GM12873 (cell line): ENCODE measurements at regions not wholly inside any gene's neighbourhood (a gene's known extent, or its start where the extent isn't known, plus 50 kb on each side); places are given as distances from the start of the nearest gene placed in this dataset.

Source experiments
- TF ChIP-seq, protein P1 (sequence below): IDR thresholded peaks from 2 replicates; pipeline ENCODE4 v1.5.1; 2012; ENCODE audit warnings: low read depth, mild to moderate bottlenecking, moderate library complexity, low read length, control low read depth; ENCODE audit not compliant: insufficient read depth; ENCODE audit errors: missing control alignments

DNA sequence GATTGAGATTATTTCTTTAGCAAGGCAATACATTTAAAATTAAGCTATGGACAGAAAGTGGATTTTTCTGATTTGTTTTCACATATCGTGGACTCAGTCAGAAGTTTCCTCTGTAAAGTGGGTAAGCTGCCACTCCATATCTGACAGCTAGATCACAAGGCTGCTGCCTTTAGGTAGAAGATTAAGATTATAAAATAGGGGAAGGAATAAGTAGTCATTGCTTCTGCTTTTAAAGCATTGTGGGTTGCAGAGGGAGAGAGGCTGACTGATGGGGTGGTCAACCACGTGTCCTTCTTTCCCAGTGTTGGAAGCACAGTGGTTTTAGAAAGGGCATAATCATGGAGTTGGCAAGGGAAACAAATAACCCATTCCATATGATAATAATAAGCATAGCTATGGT is 74.3 kb upstream of the MOCS2 start:
- TF ChIP-seq, protein P1, sequence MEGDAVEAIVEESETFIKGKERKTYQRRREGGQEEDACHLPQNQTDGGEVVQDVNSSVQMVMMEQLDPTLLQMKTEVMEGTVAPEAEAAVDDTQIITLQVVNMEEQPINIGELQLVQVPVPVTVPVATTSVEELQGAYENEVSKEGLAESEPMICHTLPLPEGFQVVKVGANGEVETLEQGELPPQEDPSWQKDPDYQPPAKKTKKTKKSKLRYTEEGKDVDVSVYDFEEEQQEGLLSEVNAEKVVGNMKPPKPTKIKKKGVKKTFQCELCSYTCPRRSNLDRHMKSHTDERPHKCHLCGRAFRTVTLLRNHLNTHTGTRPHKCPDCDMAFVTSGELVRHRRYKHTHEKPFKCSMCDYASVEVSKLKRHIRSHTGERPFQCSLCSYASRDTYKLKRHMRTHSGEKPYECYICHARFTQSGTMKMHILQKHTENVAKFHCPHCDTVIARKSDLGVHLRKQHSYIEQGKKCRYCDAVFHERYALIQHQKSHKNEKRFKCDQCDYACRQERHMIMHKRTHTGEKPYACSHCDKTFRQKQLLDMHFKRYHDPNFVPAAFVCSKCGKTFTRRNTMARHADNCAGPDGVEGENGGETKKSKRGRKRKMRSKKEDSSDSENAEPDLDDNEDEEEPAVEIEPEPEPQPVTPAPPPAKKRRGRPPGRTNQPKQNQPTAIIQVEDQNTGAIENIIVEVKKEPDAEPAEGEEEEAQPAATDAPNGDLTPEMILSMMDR, result no peak

DNA sequence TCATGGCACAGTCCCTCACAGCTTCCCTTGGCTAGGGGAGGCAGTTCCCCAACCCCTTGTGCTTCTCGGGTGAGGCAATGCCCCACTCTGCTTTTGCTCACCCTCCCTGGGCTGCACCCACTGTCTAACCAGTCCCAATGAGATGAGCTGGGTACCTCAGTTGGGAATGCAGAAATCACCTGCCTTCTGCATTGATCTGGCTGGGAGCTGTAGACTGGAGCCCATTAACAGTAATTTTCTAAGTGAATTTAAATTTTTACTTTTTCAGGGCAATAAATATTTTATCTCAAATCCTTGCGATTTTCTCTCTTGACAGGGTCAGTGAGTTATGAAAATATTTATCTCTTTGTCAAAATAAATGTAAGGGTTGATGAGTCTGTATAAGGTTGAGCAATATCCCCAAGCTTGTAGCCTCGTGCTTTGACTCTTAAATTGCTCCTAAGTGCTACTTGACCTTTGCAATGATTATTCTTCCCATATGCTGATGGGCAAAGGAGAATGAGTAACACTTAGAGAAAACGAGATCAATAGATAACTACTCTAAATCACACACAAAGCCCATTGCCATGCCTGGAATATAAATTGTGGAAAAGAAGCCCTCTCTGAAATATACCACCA is 82.1 kb upstream of the MOCS2 start:
- TF ChIP-seq, protein P1, result no peak

DNA sequence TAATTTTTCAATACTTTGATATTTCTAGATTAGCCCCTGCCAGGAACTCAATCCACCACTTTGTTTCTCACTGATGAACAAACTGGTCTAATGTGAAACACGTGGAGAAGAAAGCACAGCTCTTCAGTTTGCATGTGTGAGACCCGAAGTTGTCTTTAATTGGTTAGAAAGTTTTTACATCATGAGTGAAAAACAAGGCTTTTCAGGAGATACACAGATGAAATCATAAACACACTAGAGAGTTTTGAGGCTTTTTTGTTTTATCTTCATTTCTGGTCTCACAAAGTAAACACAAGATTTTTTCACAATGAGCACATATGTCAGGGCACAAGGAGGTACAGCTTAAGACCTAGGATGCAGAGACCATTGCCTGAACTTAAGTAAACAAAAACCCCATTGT is 84.5 kb upstream of the MOCS2 start:
- TF ChIP-seq, protein P1, result no peak

DNA sequence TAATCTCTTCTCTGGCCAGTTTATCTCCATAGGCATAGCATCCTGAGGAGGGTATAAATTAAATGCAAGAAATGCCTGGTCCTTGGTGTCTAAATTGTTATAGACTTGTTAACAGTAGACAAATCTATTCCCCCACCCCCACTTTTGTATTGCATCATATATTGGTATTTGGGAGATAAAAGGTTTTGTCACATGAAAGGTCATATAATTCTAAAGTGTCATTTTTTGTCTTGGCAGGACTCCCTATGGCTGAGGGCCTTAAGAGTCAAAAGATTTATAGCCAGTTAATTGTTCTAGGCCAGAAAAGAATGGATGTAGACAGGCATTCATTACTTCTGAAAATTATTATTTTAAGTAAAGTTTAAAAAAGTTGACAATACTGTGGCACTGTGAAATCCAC is 90.3 kb upstream of the MOCS2 start:
- TF ChIP-seq, protein P1, result no peak

DNA sequence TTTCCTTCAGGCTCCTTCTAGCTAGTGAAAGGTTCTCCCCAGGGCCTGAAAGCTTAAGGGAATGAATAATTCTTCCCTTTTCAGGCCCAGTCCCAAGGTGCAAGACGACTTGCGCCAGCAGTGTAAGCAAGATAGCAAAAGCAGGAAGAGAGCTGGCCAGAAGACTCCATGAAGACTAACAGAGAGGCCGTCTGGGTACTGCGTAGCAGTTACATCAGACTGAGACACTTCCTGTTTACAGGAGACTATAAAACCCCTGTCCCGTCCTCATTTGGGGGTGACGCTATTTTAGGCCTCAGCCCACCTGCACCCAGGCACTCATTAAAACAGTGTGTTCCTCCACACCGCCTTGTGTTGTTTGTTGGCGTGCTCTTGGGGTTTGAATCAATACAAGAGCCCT is 90.7 kb upstream of the MOCS2 start:
- TF ChIP-seq, protein P1, result no peak

DNA sequence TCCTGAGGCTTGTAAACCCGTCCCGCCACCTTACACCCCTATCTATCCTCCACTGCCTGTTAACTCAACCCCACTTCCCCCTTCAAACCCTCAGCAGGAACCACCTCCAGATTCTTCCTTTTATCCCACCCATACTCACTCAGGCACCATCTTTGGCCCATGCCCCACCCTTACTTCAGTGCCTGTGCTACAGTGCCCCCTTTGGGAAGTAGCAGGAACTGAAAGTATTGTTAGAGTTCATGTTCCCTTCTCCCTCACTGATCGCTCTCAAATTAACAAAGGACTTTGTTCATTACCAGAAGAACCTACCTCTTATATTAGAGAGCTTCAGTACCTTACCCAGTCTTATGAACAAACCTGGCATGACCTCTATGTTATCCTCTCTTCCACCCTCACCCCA is 92.2 kb upstream of the MOCS2 start:
- TF ChIP-seq, protein P1, result peak; percentile 46

DNA sequence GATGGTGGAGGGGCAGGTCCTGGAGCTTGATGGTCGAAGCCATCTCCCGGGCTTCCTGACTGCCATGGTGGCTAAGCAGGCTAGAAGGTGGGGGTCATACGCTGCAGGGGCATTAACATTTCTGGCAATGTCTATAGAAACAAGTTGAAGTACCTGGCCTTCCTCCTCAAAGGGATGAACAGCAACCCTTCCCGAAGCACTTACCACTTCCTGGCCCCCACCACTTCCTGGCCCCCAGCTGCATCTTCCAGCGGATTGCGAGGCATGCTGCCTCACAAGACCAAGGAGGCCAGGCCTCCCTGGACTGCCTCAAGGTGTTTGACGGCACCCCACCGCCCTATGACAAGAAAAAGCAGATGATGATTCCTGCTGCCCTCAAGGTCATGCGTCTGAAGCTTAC is 97.0 kb upstream of the MOCS2 start:
- TF ChIP-seq, protein P1, result no peak
